ENCODE measurements at regions not wholly inside any gene's neighbourhood (a gene's known extent, or its start where the extent isn't known, plus 50 kb on each side); places are given as distances from the start of the nearest gene placed in this dataset.

GRCh38 chr7:131224996-131225395, 102.7 kb upstream of the MKLN1 start:
- no peaks in the 10 kb centered on the region; a peak in 1 of 4 replicates for H3K4me1 ChIP-seq (ENCODE audit: control insufficient read depth in 1 of 2, insufficient read depth in 2 of 2, low read length in 2 of 2)
- H4K20me1 ChIP-seq (ENCODE audit: insufficient read depth): no peaks in the 10 kb centered on the region
- intact Hi-C loops (cut with micrococcal nuclease): no loop called here
- BruUV-seq (replicated peaks): no TSS peak
- CTCF ChIA-PET: no interaction called here
- no peak overlapping the region for H3K4me2 ChIP-seq (ENCODE audit: low read length)
- TF ChIP-seq MAX (IDR thresholded peaks at IDR 0.05) (no peak), CBX3 (IDR thresholded peaks at IDR 0.05; ENCODE audit: low read depth) (no peak), ZBTB33 (IDR thresholded peaks at IDR 0.05; ENCODE audit: extremely low read depth, insufficient replicate concordance, low read length) (no peak), JUND (IDR thresholded peaks at IDR 0.05) (no peak), SP1 (IDR thresholded peaks at IDR 0.05; ENCODE audit: low read depth) (no peak), POLR2AphosphoS5 (IDR thresholded peaks at IDR 0.05; ENCODE audit: low read depth, low read length) (no peak), RAD21 (IDR thresholded peaks at IDR 0.05; ENCODE audit: low read depth) (no peak), ZNF274 (IDR thresholded peaks at IDR 0.05; ENCODE audit: low read depth, low read length) (no peak)
- TF ChIP-seq, protein P1, sequence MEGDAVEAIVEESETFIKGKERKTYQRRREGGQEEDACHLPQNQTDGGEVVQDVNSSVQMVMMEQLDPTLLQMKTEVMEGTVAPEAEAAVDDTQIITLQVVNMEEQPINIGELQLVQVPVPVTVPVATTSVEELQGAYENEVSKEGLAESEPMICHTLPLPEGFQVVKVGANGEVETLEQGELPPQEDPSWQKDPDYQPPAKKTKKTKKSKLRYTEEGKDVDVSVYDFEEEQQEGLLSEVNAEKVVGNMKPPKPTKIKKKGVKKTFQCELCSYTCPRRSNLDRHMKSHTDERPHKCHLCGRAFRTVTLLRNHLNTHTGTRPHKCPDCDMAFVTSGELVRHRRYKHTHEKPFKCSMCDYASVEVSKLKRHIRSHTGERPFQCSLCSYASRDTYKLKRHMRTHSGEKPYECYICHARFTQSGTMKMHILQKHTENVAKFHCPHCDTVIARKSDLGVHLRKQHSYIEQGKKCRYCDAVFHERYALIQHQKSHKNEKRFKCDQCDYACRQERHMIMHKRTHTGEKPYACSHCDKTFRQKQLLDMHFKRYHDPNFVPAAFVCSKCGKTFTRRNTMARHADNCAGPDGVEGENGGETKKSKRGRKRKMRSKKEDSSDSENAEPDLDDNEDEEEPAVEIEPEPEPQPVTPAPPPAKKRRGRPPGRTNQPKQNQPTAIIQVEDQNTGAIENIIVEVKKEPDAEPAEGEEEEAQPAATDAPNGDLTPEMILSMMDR (IDR thresholded peaks at IDR 0.05 in 2 of 3, conservative IDR thresholded peaks at IDR 0.05 in 1 of 3; ENCODE audit: borderline replicate concordance in 1 of 3, insufficient read depth in 1 of 3, low read depth in 2 of 3, low read length in 2 of 3): no peak
- H2AFZ ChIP-seq (ENCODE audit: low read depth, low read length, poor library complexity, severe bottlenecking): no peak overlapping the region
- H3K27me3 ChIP-seq (ENCODE audit: insufficient read depth, low read length): no peaks in the 10 kb centered on the region
- no peak overlapping the region for H3K27ac ChIP-seq (ENCODE audit: low read depth, low read length)
- no peaks in the 10 kb centered on the region for H3K36me3 ChIP-seq (ENCODE audit: control insufficient read depth in 1 of 2, insufficient read depth in 2 of 2, low read length in 2 of 2)
- H3K79me2 ChIP-seq (ENCODE audit: insufficient read depth, low read length): no peaks in the 10 kb centered on the region
- no peak overlapping the region for H3K4me3 ChIP-seq (replicated peaks in 1 of 2; ENCODE audit: low read depth in 1 of 2, low read length in 2 of 2)
- RAD21 ChIA-PET (ENCODE audit: low non-redundant PET in 1 of 2, low total read pairs in 2 of 2, uncharacterized antibody in 2 of 2, unreplicated experiment in 2 of 2): no interaction called here
- no peaks in the 10 kb centered on the region for H3K9me2 ChIP-seq (ENCODE audit: insufficient read depth)
- POLR2A ChIA-PET: no interaction called here
- DNase-seq (ENCODE audit: low read depth, low spot score): no peak
- H3K9ac ChIP-seq (ENCODE audit: low read length): no peak overlapping the region
- H3K9me3 ChIP-seq (ENCODE audit: control insufficient read depth in 1 of 2, insufficient read depth in 1 of 2, low read depth in 1 of 2, low read length in 2 of 2): no peaks in the 10 kb centered on the region
- no peak for ATAC-seq
